ENCODE measurements at regions not wholly inside any gene's neighbourhood (a gene's known extent, or its start where the extent isn't known, plus 50 kb on each side); places are given as distances from the start of the nearest gene placed in this dataset.
"Not testable (repeated sequence)": the region's sequence is repeated elsewhere in the genome, so short reads cannot be mapped to it uniquely, and the experiment has no call there.

- peaks cover 3% of the 10 kb centered on the region; the same call in 1 of the 2 replicates for H3K9me3 ChIP-seq (ENCODE audit: control insufficient read depth, insufficient read depth, low read length)
- H3K79me2 ChIP-seq (ENCODE audit: control insufficient read depth, low read length), result no peaks in the 10 kb centered on the region
- no peaks in the 10 kb centered on the region for H3K36me3 ChIP-seq (ENCODE audit: control insufficient read depth, low read length)
- H4K20me1 ChIP-seq (ENCODE audit: control insufficient read depth, insufficient read depth, low read depth, low read length), result no peaks in the 10 kb centered on the region
- no peaks in the 10 kb centered on the region for H3K27me3 ChIP-seq (ENCODE audit: control insufficient read depth, low read length)
- no peaks in the 10 kb centered on the region for H3K9me2 ChIP-seq (replicated peaks; ENCODE audit: control insufficient read depth, low read length)
- no peak overlapping the region for H3K4me3 ChIP-seq (ENCODE audit: low read length)
- H3K27ac ChIP-seq (ENCODE audit: low read depth, low read length), result no peak overlapping the region
- no peak for TF ChIP-seq EZH2phosphoT487 (IDR thresholded peaks at IDR 0.05; ENCODE audit: borderline replicate concordance, low read length)
- TF ChIP-seq, protein P1, sequence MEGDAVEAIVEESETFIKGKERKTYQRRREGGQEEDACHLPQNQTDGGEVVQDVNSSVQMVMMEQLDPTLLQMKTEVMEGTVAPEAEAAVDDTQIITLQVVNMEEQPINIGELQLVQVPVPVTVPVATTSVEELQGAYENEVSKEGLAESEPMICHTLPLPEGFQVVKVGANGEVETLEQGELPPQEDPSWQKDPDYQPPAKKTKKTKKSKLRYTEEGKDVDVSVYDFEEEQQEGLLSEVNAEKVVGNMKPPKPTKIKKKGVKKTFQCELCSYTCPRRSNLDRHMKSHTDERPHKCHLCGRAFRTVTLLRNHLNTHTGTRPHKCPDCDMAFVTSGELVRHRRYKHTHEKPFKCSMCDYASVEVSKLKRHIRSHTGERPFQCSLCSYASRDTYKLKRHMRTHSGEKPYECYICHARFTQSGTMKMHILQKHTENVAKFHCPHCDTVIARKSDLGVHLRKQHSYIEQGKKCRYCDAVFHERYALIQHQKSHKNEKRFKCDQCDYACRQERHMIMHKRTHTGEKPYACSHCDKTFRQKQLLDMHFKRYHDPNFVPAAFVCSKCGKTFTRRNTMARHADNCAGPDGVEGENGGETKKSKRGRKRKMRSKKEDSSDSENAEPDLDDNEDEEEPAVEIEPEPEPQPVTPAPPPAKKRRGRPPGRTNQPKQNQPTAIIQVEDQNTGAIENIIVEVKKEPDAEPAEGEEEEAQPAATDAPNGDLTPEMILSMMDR (IDR thresholded peaks at IDR 0.05; ENCODE audit: low read depth, low read length, poor library complexity, severe bottlenecking), result no peak
- no peak overlapping the region for H3K4me2 ChIP-seq (ENCODE audit: low read length)
- H3K4me1 ChIP-seq (ENCODE audit: control insufficient read depth, low read length), result no peaks in the 10 kb centered on the region
- no peaks in the 10 kb centered on the region for H3F3A ChIP-seq (ENCODE audit: control insufficient read depth, insufficient read depth)
These were observed 98.9 kb upstream of the FRMD4B start for GRCh38 chr3:69484507-69485393.

DNA sequence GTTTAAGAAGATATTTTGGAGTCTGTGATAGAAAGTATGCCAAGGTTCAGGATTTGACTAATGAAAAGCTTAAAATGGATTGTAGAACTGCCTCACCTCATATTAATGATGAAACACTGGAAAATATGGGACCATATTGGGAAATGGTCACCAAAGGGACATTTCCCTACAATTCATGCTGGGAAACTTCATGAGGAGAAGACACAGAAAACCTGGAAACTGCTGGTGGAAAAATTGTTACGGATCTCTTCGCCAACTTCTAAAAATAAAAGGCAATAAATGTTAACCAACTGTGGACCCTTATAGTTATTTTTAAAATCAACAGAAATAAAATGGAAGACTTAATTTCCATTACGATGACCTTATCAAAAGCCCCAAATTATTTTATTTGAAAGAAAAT lies 97.6 kb upstream of the FRMD4B start:
- Histone ChIP-seq H3K27ac (ENCODE audit: low read depth, low read length) (no peak overlapping the region), H3K4me3 (ENCODE audit: low read length) (no peak overlapping the region), H3K79me2 (ENCODE audit: control insufficient read depth, low read length) (no peaks in the 10 kb centered on the region), H3K9me3 (ENCODE audit: control insufficient read depth, insufficient read depth, low read length) (peaks cover 3% of the 10 kb centered on the region; the same call in 1 of the 2 replicates), H3K4me1 (ENCODE audit: control insufficient read depth, low read length) (no peaks in the 10 kb centered on the region), H3F3A (ENCODE audit: control insufficient read depth, insufficient read depth) (no peaks in the 10 kb centered on the region), H4K20me1 (ENCODE audit: control insufficient read depth, insufficient read depth, low read depth, low read length) (no peaks in the 10 kb centered on the region), H3K36me3 (ENCODE audit: control insufficient read depth, low read length) (no peaks in the 10 kb centered on the region), H3K4me2 (ENCODE audit: low read length) (no peak overlapping the region), H3K27me3 (ENCODE audit: control insufficient read depth, low read length) (no peaks in the 10 kb centered on the region), H3K9me2 (replicated peaks; ENCODE audit: control insufficient read depth, low read length) (no peaks in the 10 kb centered on the region)
- TF ChIP-seq EZH2phosphoT487 (IDR thresholded peaks at IDR 0.05; ENCODE audit: borderline replicate concordance, low read length), result no peak
- TF ChIP-seq, protein P1 (IDR thresholded peaks at IDR 0.05; ENCODE audit: low read depth, low read length, poor library complexity, severe bottlenecking), result no peak

DNA sequence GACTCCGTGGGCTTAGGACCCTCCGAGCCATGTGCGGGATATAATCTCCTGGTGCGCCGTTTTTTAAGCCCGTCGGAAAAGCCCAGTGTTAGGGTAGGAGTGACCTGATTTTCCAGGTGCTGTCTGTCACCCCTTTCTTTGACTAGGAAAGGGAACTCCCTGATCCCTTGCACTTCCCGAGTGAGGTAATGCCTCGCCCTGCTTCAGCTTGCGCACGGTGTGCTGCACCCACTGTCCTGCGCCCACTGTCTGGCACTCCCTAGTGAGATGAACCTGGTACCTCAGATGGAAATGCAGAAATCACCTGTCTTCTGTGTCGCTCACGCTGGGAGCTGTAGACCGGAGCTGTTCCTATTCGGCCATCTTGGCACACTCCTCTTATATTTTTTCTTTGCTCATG lies 95.1 kb upstream of the FRMD4B start:
- not testable (repeated sequence) for H3K4me3 ChIP-seq (ENCODE audit: low read length); H3K36me3 ChIP-seq (ENCODE audit: control insufficient read depth, low read length); H3K9me2 ChIP-seq (replicated peaks; ENCODE audit: control insufficient read depth, low read length); H3F3A ChIP-seq (ENCODE audit: control insufficient read depth, insufficient read depth); H3K79me2 ChIP-seq (ENCODE audit: control insufficient read depth, low read length); H3K27ac ChIP-seq (ENCODE audit: low read depth, low read length); H3K4me2 ChIP-seq (ENCODE audit: low read length); H3K27me3 ChIP-seq (ENCODE audit: control insufficient read depth, low read length); H3K4me1 ChIP-seq (ENCODE audit: control insufficient read depth, low read length); H4K20me1 ChIP-seq (ENCODE audit: control insufficient read depth, insufficient read depth, low read depth, low read length); H3K9me3 ChIP-seq (ENCODE audit: control insufficient read depth, insufficient read depth, low read length)

DNA sequence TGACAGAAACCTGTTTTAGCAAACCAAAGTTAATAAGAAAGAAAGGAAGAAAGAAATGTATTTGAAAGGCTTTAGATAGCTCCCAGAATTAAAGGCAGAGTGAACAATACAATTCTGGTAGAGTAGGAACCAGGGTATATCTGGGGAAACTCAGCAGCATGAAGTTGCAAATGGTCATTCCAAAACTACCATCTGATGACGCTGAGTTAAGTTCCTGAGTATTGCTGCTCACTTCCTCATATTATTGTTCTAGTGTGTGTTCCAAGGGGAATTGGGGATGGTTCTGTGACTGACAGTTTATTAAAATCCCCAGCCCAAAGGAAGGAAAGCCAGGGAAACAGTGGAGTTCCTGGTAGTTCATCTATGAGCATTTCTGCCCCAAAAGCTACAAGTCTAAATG lies 88.3 kb upstream of the FRMD4B start:
- H3K4me1 ChIP-seq (ENCODE audit: control insufficient read depth, low read length), result no peaks in the 10 kb centered on the region
- H4K20me1 ChIP-seq (ENCODE audit: control insufficient read depth, insufficient read depth, low read depth, low read length), result no peaks in the 10 kb centered on the region
- H3K79me2 ChIP-seq (ENCODE audit: control insufficient read depth, low read length), result no peaks in the 10 kb centered on the region
- H3K27ac ChIP-seq (ENCODE audit: low read depth, low read length), result no peak overlapping the region
- no peaks in the 10 kb centered on the region for H3K27me3 ChIP-seq (ENCODE audit: control insufficient read depth, low read length)
- H3K4me2 ChIP-seq (ENCODE audit: low read length), result no peak overlapping the region
- no peak overlapping the region for H3K4me3 ChIP-seq (ENCODE audit: low read length)
- no peaks in the 10 kb centered on the region for H3K36me3 ChIP-seq (ENCODE audit: control insufficient read depth, low read length)
- H3K9me3 ChIP-seq (ENCODE audit: control insufficient read depth, insufficient read depth, low read length), result no peaks in the 10 kb centered on the region
- H3K9me2 ChIP-seq (replicated peaks; ENCODE audit: control insufficient read depth, low read length), result no peaks in the 10 kb centered on the region
- TF ChIP-seq, protein P1 (IDR thresholded peaks at IDR 0.05; ENCODE audit: low read depth, low read length, poor library complexity, severe bottlenecking), result no peak
- TF ChIP-seq EZH2phosphoT487 (IDR thresholded peaks at IDR 0.05; ENCODE audit: borderline replicate concordance, low read length), result no peak
- no peaks in the 10 kb centered on the region for H3F3A ChIP-seq (ENCODE audit: control insufficient read depth, insufficient read depth)

Data from DOHH2 (cell line).